Tibial nerve (tissue), 4 donors: ENCODE measurements at regions not wholly inside any gene's neighbourhood (a gene's known extent, or its start where the extent isn't known, plus 50 kb on each side); places are given as distances from the start of the nearest gene placed in this dataset.
"Not testable (repeated sequence)": the region's sequence is repeated elsewhere in the genome, so short reads cannot be mapped to it uniquely, and the experiment has no call there.

Experiments used
- DNase-seq, 2 donors: peaks; one replicate each; pipeline ENCODE4 v3.0.0-alpha.2; 2019; ENCODE audit warnings: low spot score in 2 of 2
- H3K27ac ChIP-seq, 4 donors: fragments of 200-600 bp; sonication (generic) in 3 of 4; one replicate each; pipeline ENCODE4 v1.5.1; 2017 to 2019; ENCODE audit warnings: mild to moderate bottlenecking in 1 of 4
- H3K27me3 ChIP-seq, 2 donors: fragments of 200-600 bp; sonication (generic) in 1 of 2; one replicate each; pipeline versions ENCODE4 v1.5.1 to v1.6.0; 2017 to 2019
- H3K36me3 ChIP-seq, 3 donors: fragments of 200-600 bp; sonication (generic); one replicate each; pipeline ENCODE4 v1.5.1; 2018 to 2019
- H3K4me1 ChIP-seq, 4 donors: fragments of 200-600 bp; sonication (generic) in 3 of 4; one replicate each; pipeline ENCODE4 v1.5.1; 2017 to 2019
- H3K4me3 ChIP-seq, 4 donors: fragments of 200-600 bp; sonication (generic) in 3 of 4; one replicate each; pipeline ENCODE4 v1.5.1; 2017 to 2019; ENCODE audit warnings: mild to moderate bottlenecking in 1 of 4, moderate library complexity in 1 of 4
- H3K9me3 ChIP-seq, 4 donors: fragments of 200-600 bp; sonication (generic) in 3 of 4; one replicate each; pipeline ENCODE4 v1.5.1; 2017 to 2019
- CTCF ChIP-seq, 5 experiments: fragments of 200-600 bp in 3 of 5; fragments of 450-650 bp in 2 of 5; sonication (generic) in 3 of 5; IDR thresholded peaks; one replicate each; pipeline ENCODE4 v1.5.1; 2016 to 2019; ENCODE audit warnings: antibody characterized with exemption in 5 of 5, mild to moderate bottlenecking in 3 of 5, moderate library complexity in 2 of 5
- EP300 ChIP-seq, 2 donors: sonication (generic); formaldehyde crosslinking; IDR thresholded peaks; one replicate each; pipeline ENCODE4 v1.6.1; 2017; ENCODE audit warnings: antibody characterized with exemption in 2 of 2, mild to moderate bottlenecking in 1 of 2
- POLR2A ChIP-seq, 2 donors: fragments of 450-650 bp; IDR thresholded peaks; one replicate each; pipeline ENCODE4 v1.6.1; 2017; ENCODE audit warnings: antibody characterized with exemption in 2 of 2, mild to moderate bottlenecking in 2 of 2, moderate library complexity in 2 of 2
- WGBS, 2 donors: methylation state at CpG; one replicate each; pipeline ENCODE4 v1.1.5; 2018; 5-methylcytosine and 5-hydroxymethylcytosine counted together

GRCh38 chr18:30676053-30676480 is 366.5 kb downstream of the DSC3 start:
- Histone ChIP-seq H3K9me3 (no peaks in the 10 kb centered on the region), H3K4me1 (no peaks in the 10 kb centered on the region), H3K36me3 (no peaks in the 10 kb centered on the region), H3K4me3 (no peak overlapping the region), H3K27ac (no peak overlapping the region), H3K27me3 (no peaks in the 10 kb centered on the region)
- 24 to 46% methylated on average over 4 of the region's 4 CpGs for WGBS, 2 donors
- TF ChIP-seq POLR2A (IDR thresholded peaks at IDR 0.05) (no peak), CTCF (IDR thresholded peaks at IDR 0.05) (no peak), EP300 (IDR thresholded peaks at IDR 0.05) (no peak)
- DNase-seq: no peak

- DNase-seq: no peak
- Histone ChIP-seq H3K27ac (no peak overlapping the region), H3K27me3 (no peaks in the 10 kb centered on the region), H3K4me1 (no peaks in the 10 kb centered on the region), H3K4me3 (no peak overlapping the region), H3K36me3 (no peaks in the 10 kb centered on the region), H3K9me3 (no peaks in the 10 kb centered on the region)
- TF ChIP-seq POLR2A (IDR thresholded peaks at IDR 0.05) (no peak), CTCF (IDR thresholded peaks at IDR 0.05) (no peak), EP300 (IDR thresholded peaks at IDR 0.05) (no peak)
- WGBS, 2 donors: 81 to 83% methylated on average over 2 of the region's 2 CpGs
Observed at GRCh38 chr18:30675493-30675892, 367.0 kb downstream of the DSC3 start.

- WGBS, 2 donors: 81 to 86% methylated on average over 4 of the region's 4 CpGs
- Histone ChIP-seq H3K4me1 (no peaks in the 10 kb centered on the region), H3K27ac (no peak overlapping the region), H3K27me3 (no peaks in the 10 kb centered on the region), H3K36me3 (no peaks in the 10 kb centered on the region), H3K9me3 (no peaks in the 10 kb centered on the region), H3K4me3 (no peak overlapping the region)
- no peak for TF ChIP-seq POLR2A (IDR thresholded peaks at IDR 0.05)
- TF ChIP-seq CTCF (IDR thresholded peaks at IDR 0.05): no peak
- no peak for TF ChIP-seq EP300 (IDR thresholded peaks at IDR 0.05)
- no peak for DNase-seq
Observed at GRCh38 chr18:30675072-30675471, 367.5 kb downstream of the DSC3 start.

GRCh38 chr18:30674596-30674995 is 367.9 kb downstream of the DSC3 start:
- Histone ChIP-seq H3K27me3 (no peaks in the 10 kb centered on the region), H3K36me3 (no peaks in the 10 kb centered on the region), H3K4me1 (no peaks in the 10 kb centered on the region), H3K9me3 (no peaks in the 10 kb centered on the region), H3K27ac (no peak overlapping the region), H3K4me3 (no peak overlapping the region)
- 71 to 78% methylated on average over 2 of the region's 2 CpGs for WGBS, 2 donors
- no peak for TF ChIP-seq POLR2A (IDR thresholded peaks at IDR 0.05)
- DNase-seq: no peak

- H3K36me3 ChIP-seq, H3K4me1 ChIP-seq, H3K4me3 ChIP-seq, H3K9me3 ChIP-seq, H3K27ac ChIP-seq, DNase-seq, H3K27me3 ChIP-seq: not testable (repeated sequence)
- 87 to 100% methylated on average over 1 of the region's 1 CpG for WGBS, 2 donors
Observed at GRCh38 chr18:30672439-30672838, 370.1 kb downstream of the DSC3 start.

GRCh38 chr18:30658306-30658705 is 384.2 kb downstream of the DSC3 start:
- H3K9me3 ChIP-seq: peaks cover 0 to 15% (median 0%) of the 10 kb centered on the region in 4 donors
- TF ChIP-seq CTCF (IDR thresholded peaks at IDR 0.05) (no peak), EP300 (IDR thresholded peaks at IDR 0.05) (no peak), POLR2A (IDR thresholded peaks at IDR 0.05) (no peak)
- WGBS, 2 donors: 94 to 100% methylated on average over 1 of the region's 1 CpG

More at GRCh38 chr18:30658306-30658705, 384.2 kb downstream of the DSC3 start:
- Histone ChIP-seq H3K27ac (no peak overlapping the region), H3K4me3 (no peak overlapping the region), H3K4me1 (no peaks in the 10 kb centered on the region), H3K36me3 (no peaks in the 10 kb centered on the region), H3K27me3 (no peaks in the 10 kb centered on the region)
- DNase-seq: no peak
